Activated T-helper 1 cell treated with Interleukin-2 at 50 U/mL for 16 hours (primary cell): ENCODE measurements at regions not wholly inside any gene's neighbourhood (a gene's known extent, or its start where the extent isn't known, plus 50 kb on each side); places are given as distances from the start of the nearest gene placed in this dataset.

Experiments used
- DNase-seq: peaks from one replicate; pipeline ENCODE4 v3.0.0-alpha.2; 2020; ENCODE audit warnings: low read depth

DNA sequence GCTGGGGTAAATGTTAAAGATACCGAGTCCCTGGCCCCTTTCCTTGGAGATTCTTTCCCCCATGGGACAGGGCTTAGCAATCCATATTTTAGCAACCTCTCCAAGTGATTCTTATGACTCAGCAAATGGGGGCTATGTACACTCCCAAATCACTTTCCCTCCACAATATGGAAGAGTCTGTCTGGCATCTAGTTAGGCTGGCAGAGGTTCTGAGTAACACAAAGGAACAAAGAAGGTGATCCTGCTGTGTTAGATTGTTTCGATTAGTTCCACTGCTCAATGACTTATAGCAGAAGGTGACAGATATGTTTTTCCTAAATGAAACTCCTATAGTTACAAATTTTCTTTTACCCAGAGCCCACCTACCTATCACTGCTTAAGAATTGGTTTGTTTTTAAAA, 154.0 kb upstream of the SYT13 start:
- DNase-seq: no peak

DNA sequence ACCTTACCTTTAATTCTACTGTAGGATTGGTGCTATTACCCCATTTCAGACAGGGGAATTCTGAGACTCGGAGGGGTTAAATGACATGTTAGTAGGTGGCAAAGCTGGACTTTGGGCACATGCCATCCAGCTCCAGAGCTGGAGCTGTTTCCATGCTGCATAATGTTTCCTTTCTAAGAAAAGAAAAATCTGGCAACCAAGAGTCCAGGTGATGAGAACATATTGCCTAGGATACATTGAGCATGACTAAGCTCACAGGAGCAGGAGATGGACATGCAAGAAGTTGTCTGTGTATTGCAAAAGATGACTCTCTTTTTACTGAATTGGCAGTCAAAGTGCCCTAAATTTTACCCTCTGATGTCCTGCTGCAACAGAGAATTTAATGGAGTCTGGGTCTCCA, 150.8 kb upstream of the SYT13 start:
- DNase-seq: no peak

DNA sequence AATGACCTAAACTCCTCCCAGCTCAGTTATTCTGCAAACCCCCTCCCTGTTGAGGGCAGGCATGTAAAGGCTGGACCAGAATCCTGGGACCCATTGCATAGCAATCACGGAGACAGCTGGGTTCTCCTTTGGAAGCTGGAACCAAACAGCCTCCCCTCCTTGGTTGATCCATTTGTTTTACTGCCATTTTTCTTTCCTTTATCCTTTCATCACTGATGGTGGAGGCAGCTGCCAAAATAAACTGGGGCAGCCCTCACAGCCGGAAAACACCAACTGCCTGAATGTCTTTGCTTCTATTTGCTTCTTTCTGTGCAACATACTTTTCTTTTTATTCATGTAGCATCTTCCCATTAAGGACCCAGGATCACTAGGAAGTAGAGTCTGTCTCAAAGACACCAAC, 150.0 kb upstream of the SYT13 start:
- no peak for DNase-seq

DNA sequence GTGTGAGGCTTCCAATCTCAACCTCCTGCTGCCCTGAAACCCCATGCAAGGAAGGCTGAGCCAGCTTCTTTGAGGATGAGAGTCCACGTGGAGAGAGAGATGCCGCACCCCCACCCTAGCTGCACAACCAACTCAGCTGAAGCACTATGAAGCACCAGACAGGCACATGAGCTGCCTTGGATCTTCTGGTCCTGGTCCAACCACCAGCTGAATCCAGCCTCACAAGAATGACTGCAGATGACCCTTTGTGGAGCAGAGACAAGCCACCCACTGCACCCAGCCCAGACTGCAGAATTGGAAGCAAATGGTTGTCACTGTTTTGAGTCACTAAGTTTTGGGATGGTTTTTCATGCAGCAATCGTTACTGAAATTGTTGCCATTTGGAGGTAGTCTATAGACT, 149.6 kb upstream of the SYT13 start:
- no peak for DNase-seq

DNA sequence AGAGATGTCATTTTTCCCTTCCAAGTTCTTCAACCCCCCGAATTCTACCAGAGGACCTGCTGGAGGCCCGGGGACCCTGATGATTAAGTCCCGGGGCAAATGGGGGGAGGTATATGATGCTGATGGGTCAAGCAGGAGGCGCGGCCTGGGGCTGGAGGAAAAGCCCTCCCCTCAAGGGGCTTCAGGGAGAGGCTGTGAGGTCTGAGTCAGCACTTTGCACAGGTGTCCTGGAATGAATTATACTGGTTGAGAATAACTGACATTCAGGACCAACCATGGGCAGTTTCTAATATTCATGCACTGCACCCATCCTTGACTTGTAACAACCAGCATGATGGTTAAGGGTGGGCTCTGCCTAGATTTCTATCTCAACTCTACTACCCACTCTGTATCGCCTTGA, 146.8 kb upstream of the SYT13 start:
- no peak for DNase-seq

DNA sequence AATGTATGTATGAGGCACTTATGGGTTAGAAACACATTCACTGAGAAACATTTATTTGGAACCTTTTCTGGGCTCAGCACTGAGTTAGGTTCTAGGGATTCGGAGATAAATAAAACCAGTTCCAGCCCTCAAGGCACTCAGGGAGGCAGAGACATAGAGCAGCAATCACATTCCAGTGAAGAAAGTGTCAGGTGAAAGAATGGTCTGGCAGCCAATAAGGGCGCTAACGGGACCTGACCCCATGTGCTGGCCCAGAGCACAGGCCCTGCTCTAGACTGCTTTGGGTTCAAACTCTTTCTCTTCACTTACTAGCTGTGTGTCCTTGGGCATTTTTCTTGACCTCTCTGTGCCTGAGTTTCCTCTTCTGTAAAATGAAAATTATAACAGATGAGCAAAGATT, 146.0 kb upstream of the SYT13 start:
- DNase-seq: no peak

DNA sequence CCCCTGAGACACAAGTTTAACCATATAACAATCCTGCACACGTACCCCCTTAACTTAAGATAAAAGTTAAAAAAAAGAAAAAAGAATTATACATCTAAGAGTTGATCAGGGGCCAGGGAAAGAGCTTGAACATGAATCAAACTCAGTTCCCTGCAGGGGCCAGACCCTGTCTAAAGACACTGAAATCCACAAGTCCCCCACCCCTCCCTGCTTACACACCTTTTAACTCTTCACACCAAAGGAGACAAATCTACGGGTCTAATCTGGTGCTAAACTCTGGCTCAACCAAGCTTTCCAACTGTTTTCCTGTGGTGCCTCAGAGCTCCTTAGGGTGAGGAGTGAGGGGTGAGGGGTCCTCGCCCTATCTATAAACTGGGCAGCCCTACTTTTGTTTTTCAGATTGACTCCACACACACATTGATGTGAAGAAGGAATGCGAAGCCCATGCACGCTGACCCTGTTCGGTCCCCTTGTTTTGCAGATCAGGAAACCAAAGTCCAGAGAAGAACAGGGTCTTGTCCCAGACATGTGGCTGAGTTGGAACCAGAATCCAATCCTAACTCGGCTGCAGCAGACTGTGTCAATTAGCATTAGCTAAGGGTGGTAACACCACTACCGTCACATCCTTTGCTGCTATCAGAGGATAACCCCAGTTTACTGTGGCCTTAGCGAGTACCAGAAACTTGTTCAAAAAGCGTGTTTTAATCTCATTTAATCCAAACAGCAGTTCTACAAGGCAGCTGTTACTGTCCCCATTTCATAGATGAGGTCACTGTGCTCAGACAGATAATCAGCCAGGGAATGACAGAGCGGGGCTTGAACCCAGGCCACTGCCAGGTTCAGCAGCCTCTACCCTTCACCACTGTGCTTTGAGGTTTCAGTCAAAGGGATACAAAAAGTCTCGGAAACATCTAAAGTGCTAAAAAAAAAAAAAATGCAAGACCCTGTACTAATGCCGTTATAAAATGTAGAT, 145.2 kb upstream of the SYT13 start:
- DNase-seq: no peak

DNA sequence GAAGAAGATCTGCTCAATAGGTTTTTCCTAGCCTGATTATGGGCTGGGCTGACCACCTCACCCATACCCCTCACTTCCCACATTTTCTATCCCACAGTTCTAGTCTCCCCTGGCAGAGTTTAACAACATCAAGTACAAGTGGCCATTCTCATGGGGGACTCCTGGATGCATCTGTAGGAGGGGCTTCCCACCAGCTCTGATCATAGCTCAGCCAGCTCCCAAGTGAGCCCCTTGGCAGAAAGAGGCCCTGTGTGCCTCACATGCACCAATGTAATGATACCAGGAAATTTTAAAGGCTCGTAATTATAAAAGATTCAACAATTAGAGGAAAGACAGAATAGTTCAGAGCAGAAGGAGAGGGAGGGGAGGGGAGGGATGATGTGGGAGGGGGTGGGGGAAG, 144.2 kb upstream of the SYT13 start:
- no peak for DNase-seq

DNA sequence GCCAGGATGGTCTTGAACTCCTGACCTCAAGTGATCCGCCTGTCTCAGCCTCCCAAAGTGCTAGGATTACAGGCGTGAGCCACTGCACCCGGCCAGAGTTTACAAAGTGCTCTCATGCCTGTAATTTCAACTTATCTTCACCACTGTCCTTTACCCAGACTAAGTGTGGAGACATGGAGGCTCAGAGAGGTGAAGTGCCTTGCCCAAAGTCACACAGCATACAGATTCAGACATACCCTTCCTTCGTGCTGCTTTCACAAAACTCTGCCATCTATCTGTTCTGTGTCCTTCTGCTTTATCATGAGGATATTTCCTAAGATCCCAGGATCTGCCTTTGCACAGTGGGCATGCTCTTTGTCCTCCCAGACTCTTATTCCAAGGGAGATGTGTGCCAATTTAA, 143.6 kb upstream of the SYT13 start:
- DNase-seq: no peak

DNA sequence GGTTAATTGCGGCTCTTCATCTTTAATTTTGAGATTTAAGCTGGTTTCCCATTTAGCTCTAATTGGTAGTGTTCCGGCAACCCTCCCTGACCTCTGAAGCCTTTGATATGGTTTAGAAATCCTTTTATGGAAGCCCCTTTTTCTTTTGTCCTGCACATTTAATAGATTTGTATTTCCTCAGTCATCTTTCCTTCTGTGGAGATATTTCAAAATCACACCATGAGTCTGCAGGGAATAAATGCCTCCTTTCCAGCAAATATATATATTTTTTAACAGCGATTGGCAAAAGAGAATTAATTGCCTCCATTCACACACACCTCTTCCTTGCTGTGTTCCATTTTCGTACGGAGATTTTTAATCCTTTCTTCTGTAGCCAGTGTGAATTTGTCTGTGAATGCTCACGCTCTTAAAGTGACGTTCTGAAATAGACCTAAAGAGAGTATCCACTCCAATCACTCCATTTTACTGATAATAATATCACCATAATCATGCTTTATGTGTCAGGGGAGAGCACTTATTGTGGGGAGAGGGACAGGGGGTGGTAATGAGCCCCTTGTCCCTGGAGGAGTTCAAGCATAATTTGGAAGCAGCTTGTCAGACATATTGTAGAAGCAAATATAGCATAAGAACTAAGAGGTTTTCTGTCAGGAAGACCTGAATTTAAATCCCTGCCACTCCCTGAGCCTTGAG, 142.5 kb upstream of the SYT13 start:
- no peak for DNase-seq

DNA sequence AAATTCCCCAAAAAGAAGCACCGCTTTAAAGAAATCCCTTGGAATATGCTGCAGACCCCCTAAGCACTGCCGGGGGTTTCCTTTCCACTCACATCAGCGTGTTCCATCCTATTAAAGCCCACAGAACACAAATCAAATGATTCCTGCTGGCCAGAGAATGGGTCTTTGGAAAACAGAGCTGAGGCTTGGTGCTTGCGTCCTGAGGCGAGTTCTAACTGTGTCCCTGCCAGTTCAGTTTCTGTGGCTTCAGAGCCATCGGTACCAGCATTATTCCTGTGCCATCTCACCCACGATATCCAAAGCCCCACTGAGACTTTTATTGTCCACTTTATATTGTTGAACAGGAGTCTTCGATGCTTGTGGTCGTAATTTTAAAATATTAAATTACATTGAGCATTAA, 142.0 kb upstream of the SYT13 start:
- no peak for DNase-seq

DNA sequence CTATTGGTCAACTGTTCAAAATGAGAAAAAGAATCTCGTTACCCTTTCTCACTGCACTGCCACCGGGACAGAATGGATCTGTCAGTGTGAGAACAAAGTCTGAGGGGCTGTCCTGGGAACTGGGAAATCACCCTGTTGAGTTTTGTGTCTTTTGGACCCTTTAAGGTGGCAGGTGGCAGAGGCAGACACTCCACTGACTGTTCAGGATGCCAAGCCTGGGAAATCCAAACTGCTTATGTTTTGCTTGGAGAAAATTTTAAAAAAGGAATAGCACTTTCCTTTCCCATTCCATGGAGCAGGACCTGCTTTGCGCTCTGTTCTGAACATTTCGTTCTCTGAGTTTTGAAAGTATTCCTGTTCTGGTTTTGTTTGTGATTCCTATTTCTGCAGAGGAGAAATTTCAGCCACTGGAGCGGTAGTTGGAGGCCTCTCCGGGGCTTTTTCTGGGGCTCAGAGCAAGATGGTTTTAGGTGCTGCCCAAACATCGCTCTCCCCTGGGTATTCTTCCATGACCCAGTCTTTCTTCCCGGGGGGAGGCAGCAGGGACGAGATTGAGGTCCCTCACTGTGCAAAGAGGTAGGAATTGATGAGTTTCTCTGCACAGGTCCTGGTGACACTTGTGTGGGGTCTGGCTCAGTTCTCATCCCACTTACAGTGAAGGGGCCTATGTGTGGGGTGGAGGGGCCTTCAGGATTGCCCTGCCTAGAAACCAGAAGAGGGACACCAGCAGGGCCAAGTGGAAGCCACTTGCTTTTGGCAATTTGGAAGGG, 138.5 kb upstream of the SYT13 start:
- no peak for DNase-seq

DNA sequence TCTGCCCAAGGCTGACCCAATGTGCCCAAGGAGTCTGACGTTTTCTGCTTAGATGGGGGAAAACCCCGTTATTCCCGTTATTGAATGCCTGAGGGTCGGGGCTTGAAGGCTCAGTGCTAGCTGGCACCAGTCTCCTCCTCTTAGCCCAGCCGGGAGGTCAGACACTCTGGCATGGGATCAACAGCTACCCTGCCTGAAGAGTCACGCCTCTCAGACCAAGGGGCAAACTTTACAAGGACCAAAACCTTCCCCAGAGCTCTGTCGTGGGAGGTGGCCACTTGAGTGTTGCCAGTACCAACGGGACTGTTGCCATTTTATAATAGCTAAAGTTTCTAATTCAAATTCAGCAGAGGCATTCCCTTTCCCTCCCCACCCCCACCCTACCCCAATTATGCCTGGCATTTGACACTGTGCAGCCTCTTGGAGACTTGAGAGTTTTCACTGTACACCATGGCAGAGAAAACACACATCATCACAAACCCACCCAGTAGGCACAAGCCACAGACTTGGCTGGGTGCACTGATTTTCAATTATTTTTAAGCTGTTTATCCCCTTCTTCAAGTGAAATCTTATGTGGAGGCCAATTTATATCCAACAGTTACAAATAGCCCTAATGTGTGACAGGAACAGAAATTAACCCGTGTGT, 137.5 kb upstream of the SYT13 start:
- no peak for DNase-seq

DNA sequence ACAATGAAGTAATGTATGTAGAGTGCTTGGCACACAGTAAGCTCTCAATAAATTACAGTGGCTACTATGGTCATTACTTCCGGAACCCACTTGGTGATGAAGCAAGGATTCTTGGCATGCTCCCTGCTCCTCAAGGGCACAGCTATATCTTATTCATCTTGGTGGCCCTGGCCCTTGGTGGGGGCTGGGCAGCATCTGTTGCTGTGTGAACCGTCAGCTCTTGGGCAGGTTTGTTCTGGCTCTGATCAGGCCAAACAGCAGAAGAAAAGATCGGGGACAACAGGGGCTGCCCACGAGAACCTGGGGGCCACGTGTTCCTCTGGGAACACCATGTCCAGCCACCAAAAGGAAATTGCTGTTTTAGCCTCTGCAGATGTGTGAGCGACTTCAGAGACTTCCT, 136.9 kb upstream of the SYT13 start:
- no peak for DNase-seq

DNA sequence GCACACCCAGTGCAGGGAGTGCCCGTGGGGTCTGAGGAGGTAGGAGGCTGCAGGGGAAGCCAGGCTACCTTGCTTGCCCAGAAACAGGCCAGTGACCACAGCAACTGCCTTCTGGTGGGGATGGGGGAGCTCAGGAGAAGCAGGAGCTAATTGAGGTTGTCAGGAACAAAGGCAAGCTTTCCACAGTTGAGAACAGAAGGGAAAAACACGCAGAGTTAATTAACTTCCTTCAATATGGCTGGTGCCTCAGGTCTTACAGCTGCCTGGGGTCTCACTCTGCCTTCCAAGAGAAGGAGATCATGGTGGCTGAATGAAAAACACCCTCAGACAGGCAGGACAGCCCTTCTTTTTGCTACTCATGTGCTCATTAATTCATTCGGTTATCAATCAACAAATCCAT, 127.9 kb upstream of the SYT13 start:
- no peak for DNase-seq

DNA sequence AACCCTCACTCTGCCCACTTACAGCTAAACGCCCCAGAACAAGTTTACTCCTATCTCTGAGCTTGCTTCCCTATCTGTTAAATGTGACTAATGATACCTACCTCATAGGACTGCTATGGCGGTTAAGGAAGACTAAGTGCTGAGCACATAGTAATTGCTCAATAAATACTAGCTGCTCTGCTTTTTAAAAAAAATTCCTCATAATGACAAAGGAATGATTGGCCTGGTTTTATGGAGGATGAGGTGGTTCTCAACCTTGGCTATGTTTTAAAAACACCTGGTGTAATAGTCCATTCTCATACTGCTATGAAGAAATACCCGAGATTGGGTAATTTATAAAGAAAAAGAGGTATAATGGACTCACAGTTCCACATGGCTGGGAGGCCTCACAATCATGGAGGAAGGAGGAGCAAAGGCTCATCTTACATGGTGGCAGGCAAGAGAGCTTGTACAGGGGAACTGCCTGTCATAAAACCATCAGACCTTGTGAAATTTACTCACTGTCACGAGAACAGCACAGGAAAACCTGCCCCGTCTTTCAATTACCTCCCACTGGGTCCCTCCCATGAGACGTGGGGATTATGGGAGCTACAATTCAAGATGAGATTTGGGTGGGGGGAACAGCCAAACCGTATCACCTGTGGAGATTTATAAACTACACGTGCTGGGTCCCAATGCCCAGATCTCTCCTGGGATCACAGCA, 127.2 kb upstream of the SYT13 start:
- DNase-seq: no peak

DNA sequence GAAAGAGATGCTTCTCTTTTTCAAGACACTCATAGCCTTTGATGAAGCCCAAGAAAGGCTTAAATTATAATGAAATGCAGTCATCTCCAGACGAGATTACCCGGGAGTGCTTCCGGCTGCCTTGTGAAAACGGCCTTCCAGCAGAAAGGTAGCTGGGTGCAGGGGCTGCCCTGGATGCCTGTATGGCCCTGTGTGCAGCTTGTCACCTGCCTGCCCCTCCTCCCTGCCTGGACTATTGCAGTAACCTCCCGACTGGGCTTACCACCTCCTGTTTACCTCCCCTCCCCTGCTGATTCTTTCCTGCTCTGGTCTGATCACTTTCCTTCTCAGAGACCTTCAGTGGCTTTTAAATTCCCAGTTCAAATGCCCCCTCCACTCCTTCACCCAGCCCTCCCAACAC, 126.4 kb upstream of the SYT13 start:
- no peak for DNase-seq

DNA sequence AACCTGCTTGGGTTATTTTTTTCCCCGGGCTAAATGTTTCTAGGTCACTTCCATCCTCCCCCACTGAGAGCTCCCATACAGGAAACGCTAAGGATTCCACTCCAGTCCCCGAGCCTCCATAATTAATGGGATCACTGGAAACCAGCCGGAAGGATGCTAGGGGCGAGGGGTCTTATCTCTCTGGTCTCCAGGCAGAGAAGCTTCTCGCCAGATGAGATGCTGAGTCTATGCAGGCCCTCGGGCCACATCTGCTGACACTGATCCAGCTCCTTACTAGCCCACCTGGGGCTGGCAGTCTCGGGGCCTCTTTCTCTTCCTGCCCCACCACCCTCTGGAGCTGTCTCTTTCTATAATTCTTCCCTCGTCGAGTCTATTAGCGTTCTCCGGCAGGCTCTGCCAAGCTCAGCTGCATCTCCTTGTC, 125.9 kb upstream of the SYT13 start:
- DNase-seq: no peak

DNA sequence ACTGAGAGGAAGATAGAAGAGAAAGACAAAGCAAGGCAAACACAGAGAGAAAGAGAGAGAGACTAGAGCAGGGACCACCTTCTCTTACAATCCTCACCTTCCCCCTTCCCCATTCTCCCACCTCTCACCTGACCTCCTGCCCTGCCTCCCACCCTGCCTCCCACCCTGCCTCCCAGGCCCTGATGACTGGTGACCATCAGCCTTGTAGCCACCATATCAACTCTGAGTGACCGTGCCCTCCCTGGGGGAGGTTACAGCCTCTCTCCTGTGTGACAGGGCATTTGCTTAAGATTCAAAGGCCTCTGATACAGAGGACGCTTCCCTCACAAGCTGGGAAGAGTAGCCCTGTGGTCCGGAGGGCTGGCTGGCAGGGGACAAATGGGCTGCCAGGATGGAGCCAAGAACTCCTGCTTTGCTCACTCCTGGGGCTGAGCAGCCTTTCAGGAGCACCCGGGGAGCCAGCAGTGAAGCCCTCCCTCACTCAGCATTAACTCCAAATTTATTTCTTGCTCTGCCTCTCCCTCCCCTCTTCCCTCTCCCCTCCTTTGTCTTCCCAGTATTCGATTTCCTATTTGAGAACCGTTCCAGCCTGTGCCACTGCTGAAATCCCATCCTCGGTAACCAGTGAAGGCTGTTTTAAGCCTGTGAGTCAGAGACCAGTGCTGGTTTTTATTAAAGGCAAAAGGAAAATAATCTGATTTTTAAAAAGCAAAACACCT, 125.2 kb upstream of the SYT13 start:
- no peak for DNase-seq

DNA sequence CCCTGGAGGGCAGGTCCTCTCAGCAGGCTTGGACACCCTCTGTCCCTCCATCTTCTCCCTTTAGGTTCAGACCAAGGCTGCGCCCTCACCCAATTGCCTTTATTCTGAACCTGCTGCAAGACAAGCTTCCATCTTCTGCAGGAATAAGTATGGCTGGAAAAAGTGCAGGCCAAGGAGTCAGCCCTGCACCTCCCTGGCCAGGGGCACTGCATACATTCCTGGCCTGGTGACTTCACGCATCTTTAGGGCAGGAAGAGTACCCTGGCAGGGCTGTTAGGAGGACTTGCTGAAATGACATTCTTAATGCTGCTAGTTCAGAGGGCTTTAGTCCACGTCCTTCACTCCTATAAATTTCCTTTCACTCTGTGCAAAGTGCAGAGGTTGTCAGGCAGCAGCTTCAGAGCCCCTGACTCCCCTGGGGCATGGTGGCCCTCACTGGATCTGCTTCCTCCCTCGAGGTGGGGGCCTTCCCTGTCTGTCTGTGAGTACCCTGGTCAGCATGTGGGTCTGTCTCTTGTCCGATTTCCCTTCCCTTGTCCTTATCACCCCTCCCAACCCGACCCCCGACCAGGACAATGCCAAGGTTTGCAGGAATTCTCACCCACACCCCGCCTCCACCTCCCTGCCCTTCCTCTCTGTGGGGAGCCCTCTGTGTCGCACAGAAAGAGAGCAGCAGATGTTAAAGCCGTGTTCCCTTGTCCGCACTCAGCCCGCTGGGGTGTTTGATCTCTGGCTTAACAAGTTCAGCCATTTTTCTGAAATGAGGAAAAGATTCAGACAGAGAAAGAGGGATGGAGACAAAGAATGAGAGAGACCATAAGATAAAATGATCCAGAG, 124.5 kb upstream of the SYT13 start:
- no peak for DNase-seq
